Neural progenitor cell (in vitro differentiated cells): ENCODE measurements at regions not wholly inside any gene's neighbourhood (a gene's known extent, or its start where the extent isn't known, plus 50 kb on each side); places are given as distances from the start of the nearest gene placed in this dataset.

ENCODE experiments used
- DNase-seq: peaks from one replicate; pipeline ENCODE4 v3.0.0-alpha.2; 2016; ENCODE audit warnings: low spot score
- H2AFZ ChIP-seq: fragments of 200-600 bp; sonication (generic); replicated peaks from 2 replicates; pipeline ENCODE4 v1.6.1; 2016; ENCODE audit warnings: antibody characterized with exemption
- H3F3A ChIP-seq: fragments of 200-600 bp; sonication (generic); 2 replicates; pipeline ENCODE4 v1.6.1; 2016; ENCODE audit warnings: antibody characterized with exemption, low read depth
- H3K27ac ChIP-seq: fragments of 200-600 bp; sonication (generic); 2 replicates; pipeline ENCODE4 v1.5.1; 2016; ENCODE audit warnings: mild to moderate bottlenecking
- H3K27me3 ChIP-seq: fragments of 200-600 bp; sonication (generic); 2 replicates; pipeline ENCODE4 v1.6.1; 2016; ENCODE audit warnings: mild to moderate bottlenecking, moderate library complexity
- H3K36me3 ChIP-seq: fragments of 200-600 bp; sonication (generic); 2 replicates; pipeline ENCODE4 v1.5.1; 2016
- H3K4me1 ChIP-seq: fragments of 200-600 bp; sonication (generic); 2 replicates; pipeline ENCODE4 v1.6.1; 2016; ENCODE audit warnings: mixed run types
- H3K4me2 ChIP-seq: fragments of 200-600 bp; sonication (generic); 2 replicates; pipeline ENCODE4 v1.6.1; 2016
- H3K4me3 ChIP-seq: fragments of 200-600 bp; sonication (generic); 2 replicates; pipeline ENCODE4 v1.5.1; 2016
- H3K79me2 ChIP-seq: fragments of 200-600 bp; sonication (generic); 2 replicates; pipeline ENCODE4 v1.6.1; 2016; ENCODE audit warnings: low read depth
- H3K9ac ChIP-seq: fragments of 200-600 bp; sonication (generic); 2 replicates; pipeline ENCODE4 v1.6.1; 2016
- H3K9me3 ChIP-seq: fragments of 200-600 bp; sonication (generic); 2 replicates; pipeline ENCODE4 v1.5.1; 2016; ENCODE audit warnings: low read depth
- H4K20me1 ChIP-seq: fragments of 200-600 bp; sonication (generic); 2 replicates; pipeline ENCODE4 v1.6.1; 2016; ENCODE audit warnings: low read depth
- H3K27ac Mint-ChIP-seq: 3 replicates; pipeline ENCODE4 v1.8.0; 2021; ENCODE audit warnings: mixed read lengths
- H3K27me3 Mint-ChIP-seq: 2 replicates; pipeline ENCODE4 v1.8.0; 2022; ENCODE audit warnings: low read depth, mild to moderate bottlenecking, inconsistent platforms, moderate library complexity, mixed read lengths; ENCODE audit not compliant: insufficient read depth
- H3K36me3 Mint-ChIP-seq: 3 replicates; pipeline ENCODE4 v1.8.0; 2021; ENCODE audit warnings: mixed read lengths
- H3K4me1 Mint-ChIP-seq: 3 replicates; pipeline ENCODE4 v1.8.0; 2021; ENCODE audit warnings: mixed read lengths
- H3K4me3 Mint-ChIP-seq: 3 replicates; pipeline ENCODE4 v1.8.0; 2021; ENCODE audit warnings: mild to moderate bottlenecking, moderate library complexity, mixed read lengths
- H3K9me3 Mint-ChIP-seq: 3 replicates; pipeline ENCODE4 v1.8.0; 2020; ENCODE audit warnings: mixed read lengths
- CTCF ChIP-seq: fragments of 200-600 bp; sonication (generic); IDR thresholded peaks from 2 replicates; pipeline ENCODE4 v1.5.1; 2017; ENCODE audit warnings: antibody characterized with exemption, mild to moderate bottlenecking
- EZH2 ChIP-seq: fragments of 200-600 bp; sonication (generic); IDR thresholded peaks from 2 replicates; pipeline ENCODE4 v1.6.1; 2017; ENCODE audit warnings: antibody characterized with exemption, mild to moderate bottlenecking, moderate library complexity
- EZH2phosphoT487 ChIP-seq: fragments of 200-600 bp; sonication (generic); IDR thresholded peaks from 2 replicates; pipeline ENCODE4 v1.6.1; 2017; ENCODE audit warnings: antibody characterized with exemption

- no peak overlapping the region for H2AFZ ChIP-seq
- no peak overlapping the region for H3K27ac ChIP-seq
- no peaks in the 10 kb centered on the region for H3F3A ChIP-seq
- H3K4me3 ChIP-seq: no peak overlapping the region
- no peaks in the 10 kb centered on the region for H4K20me1 ChIP-seq
- no peak for DNase-seq
- TF ChIP-seq EZH2: no peak
- no peak for TF ChIP-seq CTCF
- no peak for TF ChIP-seq EZH2phosphoT487
- Mint-ChIP-seq H3K36me3 (no peaks in the 10 kb centered on the region), H3K9me3 (no peaks in the 10 kb centered on the region), H3K4me1 (peaks cover 12% of the 10 kb centered on the region), H3K27me3 (peaks cover 4% of the 10 kb centered on the region), H3K4me3 (no peak overlapping the region), H3K27ac (no peak overlapping the region)
- no peaks in the 10 kb centered on the region for H3K9me3 ChIP-seq
- H3K4me1 ChIP-seq: no peaks in the 10 kb centered on the region
- no peak overlapping the region for H3K9ac ChIP-seq
- no peaks in the 10 kb centered on the region for H3K79me2 ChIP-seq
- H3K36me3 ChIP-seq: no peaks in the 10 kb centered on the region
- no peaks in the 10 kb centered on the region for H3K27me3 ChIP-seq
- no peak overlapping the region for H3K4me2 ChIP-seq
Observed at GRCh38 chr5:96331681-96332361, 101.2 kb downstream of the PCSK1 start.

DNA sequence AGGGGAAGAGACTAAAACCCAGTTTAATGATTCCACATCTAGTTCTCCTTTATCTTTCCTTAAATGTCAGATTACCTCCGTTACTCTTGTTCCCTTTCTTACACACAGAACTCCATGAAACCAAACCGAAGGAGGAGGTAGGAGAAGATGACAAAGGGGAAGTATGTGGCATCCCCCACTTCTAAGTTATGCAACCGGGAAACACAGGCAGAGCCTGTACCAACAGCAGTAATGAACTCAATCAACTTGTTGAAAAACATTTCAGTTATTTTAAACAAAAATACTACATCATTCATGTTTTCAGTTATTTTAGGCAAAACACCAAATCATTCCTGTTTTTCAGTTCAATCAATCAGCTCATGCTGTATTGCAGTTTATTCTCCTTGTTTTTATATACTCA lies 101.8 kb downstream of the PCSK1 start:
- Histone ChIP-seq H3F3A (no peaks in the 10 kb centered on the region), H3K9ac (no peak overlapping the region), H3K27me3 (no peaks in the 10 kb centered on the region), H3K4me2 (no peak overlapping the region), H3K36me3 (no peaks in the 10 kb centered on the region), H3K79me2 (no peaks in the 10 kb centered on the region), H4K20me1 (no peaks in the 10 kb centered on the region), H2AFZ (no peak overlapping the region), H3K4me3 (no peak overlapping the region), H3K9me3 (no peaks in the 10 kb centered on the region), H3K4me1 (no peaks in the 10 kb centered on the region), H3K27ac (no peak overlapping the region)
- Mint-ChIP-seq H3K36me3 (no peaks in the 10 kb centered on the region), H3K4me1 (peaks cover 12% of the 10 kb centered on the region), H3K9me3 (no peaks in the 10 kb centered on the region), H3K4me3 (no peak overlapping the region), H3K27me3 (peaks cover 4% of the 10 kb centered on the region), H3K27ac (no peak overlapping the region)
- TF ChIP-seq EZH2phosphoT487: no peak
- TF ChIP-seq EZH2: no peak
- no peak for DNase-seq

DNA sequence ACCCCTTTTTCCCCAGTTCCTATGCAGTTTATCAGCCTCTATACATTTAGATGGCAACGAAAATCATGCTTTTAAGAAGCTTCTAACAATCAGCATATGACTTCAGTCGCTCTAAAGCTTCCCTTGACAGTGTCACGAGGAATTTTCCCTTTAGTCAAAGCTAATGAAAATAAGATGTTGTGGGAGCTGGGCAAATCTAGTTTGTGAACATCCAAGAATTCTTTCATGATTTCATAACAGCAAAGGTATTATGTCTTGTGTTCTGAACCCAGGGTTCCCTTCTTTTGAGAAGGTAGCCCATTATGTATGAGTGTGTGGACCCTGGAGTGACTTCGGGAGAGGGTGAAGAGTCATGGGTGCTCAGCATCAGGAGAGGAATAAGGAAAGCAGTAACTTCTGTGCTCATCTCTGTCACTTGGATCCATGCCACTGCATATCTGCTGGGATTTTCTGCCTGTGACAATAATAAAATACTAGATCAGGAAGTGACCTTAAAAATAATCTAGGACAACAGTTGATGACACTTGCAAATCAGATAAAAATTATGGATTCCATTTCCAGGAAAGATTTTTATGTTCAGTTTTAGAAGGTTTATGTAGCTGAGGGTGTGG lies 102.4 kb downstream of the PCSK1 start:
- no peaks in the 10 kb centered on the region for H4K20me1 ChIP-seq
- H3K9me3 Mint-ChIP-seq: no peaks in the 10 kb centered on the region
- H3K79me2 ChIP-seq: no peaks in the 10 kb centered on the region
- no peak overlapping the region for H3K4me2 ChIP-seq
- peaks cover 4% of the 10 kb centered on the region for H3K27me3 Mint-ChIP-seq
- no peaks in the 10 kb centered on the region for H3K27me3 ChIP-seq
- peaks cover 12% of the 10 kb centered on the region for H3K4me1 Mint-ChIP-seq
- no peak overlapping the region for H3K27ac Mint-ChIP-seq
- no peak overlapping the region for H2AFZ ChIP-seq
- no peaks in the 10 kb centered on the region for H3K4me1 ChIP-seq
- H3K36me3 Mint-ChIP-seq: no peaks in the 10 kb centered on the region
- no peaks in the 10 kb centered on the region for H3F3A ChIP-seq
- no peak overlapping the region for H3K4me3 Mint-ChIP-seq
- H3K27ac ChIP-seq: no peak overlapping the region
- no peak overlapping the region for H3K4me3 ChIP-seq
- no peaks in the 10 kb centered on the region for H3K36me3 ChIP-seq
- DNase-seq: no peak
- no peak overlapping the region for H3K9ac ChIP-seq
- no peaks in the 10 kb centered on the region for H3K9me3 ChIP-seq
- TF ChIP-seq CTCF: no peak

- Histone ChIP-seq H3K79me2 (no peaks in the 10 kb centered on the region), H3K9ac (no peak overlapping the region), H3K27ac (no peak overlapping the region), H3K36me3 (no peaks in the 10 kb centered on the region), H3F3A (no peaks in the 10 kb centered on the region), H4K20me1 (no peaks in the 10 kb centered on the region), H3K27me3 (no peaks in the 10 kb centered on the region), H2AFZ (no peak overlapping the region), H3K4me3 (no peak overlapping the region), H3K9me3 (no peaks in the 10 kb centered on the region), H3K4me1 (no peaks in the 10 kb centered on the region), H3K4me2 (no peak overlapping the region)
- Mint-ChIP-seq H3K4me3 (no peak overlapping the region), H3K36me3 (no peaks in the 10 kb centered on the region), H3K4me1 (peaks cover 12% of the 10 kb centered on the region), H3K27ac (no peak overlapping the region), H3K9me3 (no peaks in the 10 kb centered on the region), H3K27me3 (peaks cover 4% of the 10 kb centered on the region)
- no peak for TF ChIP-seq EZH2phosphoT487
- TF ChIP-seq CTCF: no peak
- TF ChIP-seq EZH2: no peak
- DNase-seq: no peak
Observed at GRCh38 chr5:96329886-96330529, 103.0 kb downstream of the PCSK1 start.
